ENCODE measurements at regions not wholly inside any gene's neighbourhood (a gene's known extent, or its start where the extent isn't known, plus 50 kb on each side); places are given as distances from the start of the nearest gene placed in this dataset.
"Not testable (repeated sequence)": the region's sequence is repeated elsewhere in the genome, so short reads cannot be mapped to it uniquely, and the experiment has no call there.

DNA sequence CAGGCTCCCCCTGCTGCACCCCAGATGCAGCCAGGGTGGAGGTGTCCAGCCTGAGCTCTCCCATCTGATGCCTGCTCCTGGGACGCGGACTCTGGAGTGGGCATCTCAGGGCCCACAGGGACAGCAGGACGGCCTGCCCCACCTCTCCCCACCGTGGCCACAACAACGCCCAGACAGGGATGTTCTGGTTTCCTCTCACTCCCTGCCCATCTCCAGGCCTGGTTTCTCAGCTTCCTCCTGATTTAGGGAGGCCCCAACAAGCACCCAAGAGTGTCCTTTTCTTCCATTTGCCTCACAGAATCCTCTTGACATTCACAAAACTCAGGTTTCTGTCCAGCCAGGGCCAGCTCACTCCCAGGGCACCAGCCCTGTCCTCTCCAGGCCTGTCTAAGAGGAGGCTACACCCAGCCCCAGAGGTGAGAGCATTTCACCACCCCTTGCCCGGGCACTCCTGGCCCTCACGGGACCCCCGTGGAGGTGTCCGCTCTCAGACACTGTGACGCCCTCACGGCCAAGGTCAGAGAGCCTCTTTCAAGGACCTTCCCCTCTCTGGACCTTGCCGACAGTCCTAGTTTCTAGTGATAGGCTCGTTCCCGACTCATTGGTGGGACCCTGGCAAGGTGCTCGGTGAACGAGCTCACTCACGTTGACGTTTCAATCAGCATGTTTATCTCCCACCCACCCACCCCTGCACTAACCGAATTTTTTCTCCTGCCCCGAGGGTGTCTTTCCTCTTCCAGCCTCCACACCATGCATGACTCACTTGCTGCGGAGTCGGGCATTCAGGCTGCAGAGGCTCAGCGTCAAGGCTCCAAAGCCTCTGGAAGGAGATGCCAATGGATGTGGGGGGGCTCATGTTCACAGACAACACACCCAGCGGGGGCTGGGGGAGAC, 62.0 kb upstream of the UNC5A start:
- Mint-ChIP-seq H3K27ac (ENCODE audit: unreplicated experiment) (no peak overlapping the region), H3K9me3 (ENCODE audit: unreplicated experiment) (no peaks in the 10 kb centered on the region), H3K4me1 (ENCODE audit: unreplicated experiment) (peaks cover 19% of the 10 kb centered on the region), H3K36me3 (ENCODE audit: low read depth, unreplicated experiment) (no peaks in the 10 kb centered on the region), H3K27me3 (ENCODE audit: unreplicated experiment) (peaks cover 14% of the 10 kb centered on the region), H3K4me3 (ENCODE audit: unreplicated experiment) (no peak overlapping the region)
- DNase-seq (ENCODE audit: low spot score), result no peak
- TF ChIP-seq, protein P1, sequence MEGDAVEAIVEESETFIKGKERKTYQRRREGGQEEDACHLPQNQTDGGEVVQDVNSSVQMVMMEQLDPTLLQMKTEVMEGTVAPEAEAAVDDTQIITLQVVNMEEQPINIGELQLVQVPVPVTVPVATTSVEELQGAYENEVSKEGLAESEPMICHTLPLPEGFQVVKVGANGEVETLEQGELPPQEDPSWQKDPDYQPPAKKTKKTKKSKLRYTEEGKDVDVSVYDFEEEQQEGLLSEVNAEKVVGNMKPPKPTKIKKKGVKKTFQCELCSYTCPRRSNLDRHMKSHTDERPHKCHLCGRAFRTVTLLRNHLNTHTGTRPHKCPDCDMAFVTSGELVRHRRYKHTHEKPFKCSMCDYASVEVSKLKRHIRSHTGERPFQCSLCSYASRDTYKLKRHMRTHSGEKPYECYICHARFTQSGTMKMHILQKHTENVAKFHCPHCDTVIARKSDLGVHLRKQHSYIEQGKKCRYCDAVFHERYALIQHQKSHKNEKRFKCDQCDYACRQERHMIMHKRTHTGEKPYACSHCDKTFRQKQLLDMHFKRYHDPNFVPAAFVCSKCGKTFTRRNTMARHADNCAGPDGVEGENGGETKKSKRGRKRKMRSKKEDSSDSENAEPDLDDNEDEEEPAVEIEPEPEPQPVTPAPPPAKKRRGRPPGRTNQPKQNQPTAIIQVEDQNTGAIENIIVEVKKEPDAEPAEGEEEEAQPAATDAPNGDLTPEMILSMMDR (IDR thresholded peaks at IDR 0.05; ENCODE audit: unreplicated experiment), result no peak

GRCh38 chr5:176748967-176749935, 61.1 kb upstream of the UNC5A start:
- Mint-ChIP-seq H3K4me1 (ENCODE audit: unreplicated experiment) (peaks cover 14% of the 10 kb centered on the region), H3K4me3 (ENCODE audit: unreplicated experiment) (no peak overlapping the region), H3K9me3 (ENCODE audit: unreplicated experiment) (no peaks in the 10 kb centered on the region), H3K27ac (ENCODE audit: unreplicated experiment) (no peak overlapping the region), H3K36me3 (ENCODE audit: low read depth, unreplicated experiment) (no peaks in the 10 kb centered on the region), H3K27me3 (ENCODE audit: unreplicated experiment) (peaks cover 10% of the 10 kb centered on the region)
- DNase-seq (ENCODE audit: low spot score), result no peak
- TF ChIP-seq, protein P1 (IDR thresholded peaks at IDR 0.05; ENCODE audit: unreplicated experiment), result no peak

GRCh38 chr5:176750144-176750543, 60.2 kb upstream of the UNC5A start:
- TF ChIP-seq, protein P1 (IDR thresholded peaks at IDR 0.05; ENCODE audit: unreplicated experiment), result no peak
- Mint-ChIP-seq H3K27ac (ENCODE audit: unreplicated experiment) (no peak overlapping the region), H3K4me3 (ENCODE audit: unreplicated experiment) (no peak overlapping the region), H3K36me3 (ENCODE audit: low read depth, unreplicated experiment) (no peaks in the 10 kb centered on the region), H3K9me3 (ENCODE audit: unreplicated experiment) (no peaks in the 10 kb centered on the region), H3K4me1 (ENCODE audit: unreplicated experiment) (peaks cover 14% of the 10 kb centered on the region), H3K27me3 (ENCODE audit: unreplicated experiment) (peaks cover 10% of the 10 kb centered on the region)
- no peak for DNase-seq (ENCODE audit: low spot score)

DNA sequence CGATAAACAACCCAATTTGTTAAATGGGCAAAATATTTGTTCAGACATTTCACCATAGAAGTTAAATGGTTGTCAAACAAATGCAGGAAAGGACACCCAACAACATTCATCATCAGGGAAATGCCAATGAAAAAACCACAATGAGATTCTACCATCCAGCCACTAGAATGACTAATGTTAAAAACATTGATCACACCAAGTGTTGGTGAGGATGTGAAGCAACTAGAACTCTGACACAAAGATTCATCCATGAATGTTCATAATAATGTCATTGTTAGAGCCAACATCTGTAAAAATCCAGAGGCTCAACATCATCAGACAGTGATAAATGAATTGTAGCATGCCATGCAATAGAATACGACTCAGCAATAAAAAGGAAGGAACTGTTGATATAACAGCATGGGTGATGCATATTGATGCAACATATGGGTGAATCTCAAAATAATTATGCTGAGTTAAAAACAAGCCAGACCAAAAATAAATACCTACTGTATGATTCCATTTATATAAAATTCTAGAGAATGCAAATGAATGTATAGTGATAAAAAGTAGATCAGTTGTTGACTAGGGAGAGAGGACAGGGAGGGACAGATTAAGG, 55.9 kb upstream of the UNC5A start:
- Mint-ChIP-seq H3K36me3 (ENCODE audit: low read depth, unreplicated experiment) (no peaks in the 10 kb centered on the region), H3K27ac (ENCODE audit: unreplicated experiment) (no peak overlapping the region)
- TF ChIP-seq, protein P1 (IDR thresholded peaks at IDR 0.05; ENCODE audit: unreplicated experiment), result no peak

GRCh38 chr5:176755593-176755992, 54.8 kb upstream of the UNC5A start:
- H3K36me3 Mint-ChIP-seq (ENCODE audit: low read depth, unreplicated experiment); H3K4me3 Mint-ChIP-seq (ENCODE audit: unreplicated experiment); DNase-seq (ENCODE audit: low spot score); H3K4me1 Mint-ChIP-seq (ENCODE audit: unreplicated experiment); H3K27me3 Mint-ChIP-seq (ENCODE audit: unreplicated experiment); H3K27ac Mint-ChIP-seq (ENCODE audit: unreplicated experiment); H3K9me3 Mint-ChIP-seq (ENCODE audit: unreplicated experiment): not testable (repeated sequence)

More for the DNA sequence above, 55.9 kb upstream of the UNC5A start:
- no peaks in the 10 kb centered on the region for H3K4me1 Mint-ChIP-seq (ENCODE audit: unreplicated experiment)
- no peaks in the 10 kb centered on the region for H3K27me3 Mint-ChIP-seq (ENCODE audit: unreplicated experiment)
- H3K9me3 Mint-ChIP-seq (ENCODE audit: unreplicated experiment), result no peaks in the 10 kb centered on the region
- H3K4me3 Mint-ChIP-seq (ENCODE audit: unreplicated experiment), result no peak overlapping the region
- no peak for DNase-seq (ENCODE audit: low spot score)

DNA sequence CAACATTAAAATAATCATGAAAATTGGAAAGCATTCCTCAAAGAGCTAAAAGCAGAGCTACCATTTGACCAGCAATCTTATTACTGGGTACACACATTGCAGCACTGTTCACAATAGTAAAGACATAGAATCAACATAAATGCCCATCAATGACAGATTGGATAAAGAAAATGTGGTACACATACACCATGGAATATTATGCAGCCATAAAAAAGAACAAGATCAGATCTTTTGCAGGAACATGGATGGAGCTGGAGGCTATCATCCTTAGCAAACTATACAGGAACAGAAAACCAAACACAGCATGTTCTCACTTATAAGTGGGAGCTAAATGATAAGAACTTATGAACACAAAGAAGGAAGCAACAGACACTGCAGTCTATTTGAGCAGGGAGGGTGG, 52.8 kb upstream of the UNC5A start:
- not testable (repeated sequence) for H3K4me1 Mint-ChIP-seq (ENCODE audit: unreplicated experiment); H3K27ac Mint-ChIP-seq (ENCODE audit: unreplicated experiment); H3K36me3 Mint-ChIP-seq (ENCODE audit: low read depth, unreplicated experiment); H3K9me3 Mint-ChIP-seq (ENCODE audit: unreplicated experiment); DNase-seq (ENCODE audit: low spot score); H3K4me3 Mint-ChIP-seq (ENCODE audit: unreplicated experiment); H3K27me3 Mint-ChIP-seq (ENCODE audit: unreplicated experiment)

All from endothelial cell (in vitro differentiated cells).